ENCODE measurements at regions not wholly inside any gene's neighbourhood (a gene's known extent, or its start where the extent isn't known, plus 50 kb on each side); places are given as distances from the start of the nearest gene placed in this dataset.
"Not testable (repeated sequence)": the region's sequence is repeated elsewhere in the genome, so short reads cannot be mapped to it uniquely, and the experiment has no call there.

- TF ChIP-seq POLR2AphosphoS5, CTCF, EP300, POLR2A (IDR thresholded peaks at IDR 0.05): not testable (repeated sequence)
Measured at GRCh38 chr20:29787456-29787855, 1470.0 kb upstream of the DEFB115 start.
